NCI-H748 treated with DMSO at 0.1 percent for 48 hours (cell line): ENCODE measurements at regions not wholly inside any gene's neighbourhood (a gene's known extent, or its start where the extent isn't known, plus 50 kb on each side); places are given as distances from the start of the nearest gene placed in this dataset.
A peak's percentile ranks its signal among the peaks of the same experiment; 100 is the strongest.

Experiments used
- DNase-seq: peaks from one replicate; lab custom pipeline; 2025; lab: John Stamatoyannopoulos, UW

- DNase-seq: no peak
Measured at GRCh38 chr2:198795419-198795818, 662.3 kb downstream of the SATB2 start.

GRCh38 chr2:198791623-198792022 lies 666.1 kb downstream of the SATB2 start:
- DNase-seq: no peak

- DNase-seq: no peak
Measured at GRCh38 chr2:198788676-198789075, 669.1 kb downstream of the SATB2 start.

GRCh38 chr2:198782734-198783133 lies 675.0 kb downstream of the SATB2 start:
- no peak for DNase-seq

- no peak for DNase-seq
Measured at GRCh38 chr2:198776616-198777406, 680.9 kb downstream of the SATB2 start.

GRCh38 chr2:198775737-198776136 lies 682.0 kb downstream of the SATB2 start:
- DNase-seq: no peak

- peak; percentile 76 for DNase-seq
Measured at GRCh38 chr2:198774576-198774975, 683.2 kb downstream of the SATB2 start.

- DNase-seq: no peak
Measured at GRCh38 chr2:198767694-198768093, 690.0 kb downstream of the SATB2 start.

GRCh38 chr2:198763793-198764192 lies 693.9 kb downstream of the SATB2 start:
- no peak for DNase-seq

- DNase-seq: no peak
Measured at GRCh38 chr2:198762441-198762840, 695.3 kb downstream of the SATB2 start.

GRCh38 chr2:198757069-198757468 lies 700.7 kb downstream of the SATB2 start:
- DNase-seq: no peak

- DNase-seq: no peak
Measured at GRCh38 chr2:198756166-198756565, 701.6 kb downstream of the SATB2 start.

GRCh38 chr2:198753101-198753500 lies 704.6 kb downstream of the SATB2 start:
- no peak for DNase-seq

GRCh38 chr2:198749364-198749763 lies 708.4 kb downstream of the SATB2 start:
- DNase-seq: no peak

GRCh38 chr2:198731842-198732399 lies 725.8 kb downstream of the SATB2 start:
- no peak for DNase-seq

GRCh38 chr2:198720266-198720665 lies 737.5 kb downstream of the SATB2 start:
- DNase-seq: no peak

- DNase-seq: no peak
Measured at GRCh38 chr2:198717451-198717850, 740.3 kb downstream of the SATB2 start.

GRCh38 chr2:198715302-198715835 lies 742.4 kb downstream of the SATB2 start:
- DNase-seq: no peak

GRCh38 chr2:198712485-198712884 lies 745.3 kb downstream of the SATB2 start:
- DNase-seq: no peak

- no peak for DNase-seq
Measured at GRCh38 chr2:198711484-198711883, 746.3 kb downstream of the SATB2 start.

GRCh38 chr2:198710562-198710961 lies 747.2 kb downstream of the SATB2 start:
- DNase-seq: no peak

- no peak for DNase-seq
Measured at GRCh38 chr2:198706476-198707082, 751.2 kb downstream of the SATB2 start.

GRCh38 chr2:198703281-198703680 lies 754.5 kb downstream of the SATB2 start:
- no peak for DNase-seq
